ENCODE measurements at regions not wholly inside any gene's neighbourhood (a gene's known extent, or its start where the extent isn't known, plus 50 kb on each side); places are given as distances from the start of the nearest gene placed in this dataset.

DNA sequence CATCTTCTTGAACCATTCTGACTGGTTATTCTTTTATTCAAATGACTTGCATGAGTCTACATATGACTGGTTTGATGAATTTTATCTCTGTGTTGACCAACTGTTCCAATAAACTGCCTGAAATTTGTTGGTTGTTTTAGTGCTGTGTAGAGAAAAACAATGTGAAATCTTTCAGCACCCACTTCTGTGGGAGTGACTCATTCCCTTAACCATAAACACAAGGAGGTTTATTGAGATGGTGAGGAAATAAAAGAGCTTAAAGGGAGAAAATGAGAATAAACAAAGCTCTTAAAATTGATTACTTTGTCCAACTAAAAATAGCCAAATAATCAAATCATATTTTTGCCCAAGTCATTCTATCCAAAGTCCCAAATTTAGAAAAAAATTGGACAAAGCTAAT, 341.1 kb downstream of the TGFB2 start:
- POLR2A ChIA-PET = no interaction called here
- no peak overlapping the region for H3K9ac ChIP-seq (ENCODE audit: low read length)
- no peaks in the 10 kb centered on the region for H3K9me3 ChIP-seq (ENCODE audit: control insufficient read depth in 1 of 2, insufficient read depth in 1 of 2, low read depth in 1 of 2, low read length in 2 of 2)
- no peak overlapping the region for H2AFZ ChIP-seq (ENCODE audit: low read depth, low read length, poor library complexity, severe bottlenecking)
- CTCF ChIA-PET = no interaction called here
- no peak overlapping the region for H3K4me2 ChIP-seq (ENCODE audit: low read length)
- TF ChIP-seq REST (IDR thresholded peaks at IDR 0.05; ENCODE audit: low read depth) = no peak
- TF ChIP-seq FOSL1 (IDR thresholded peaks at IDR 0.05; ENCODE audit: low read depth) = no peak
- TF ChIP-seq EZH2phosphoT487 (IDR thresholded peaks at IDR 0.05; ENCODE audit: borderline replicate concordance) = no peak
- no peak for TF ChIP-seq CEBPB (IDR thresholded peaks at IDR 0.05; ENCODE audit: low read depth)
- no peak for TF ChIP-seq ELF1 (IDR thresholded peaks at IDR 0.05; ENCODE audit: borderline replicate concordance, low read depth)
- TF ChIP-seq CBX3 (IDR thresholded peaks at IDR 0.05; ENCODE audit: low read depth) = no peak
- no peak for TF ChIP-seq EZH2 (IDR thresholded peaks at IDR 0.05)
- no peak for TF ChIP-seq SIN3A (IDR thresholded peaks at IDR 0.05; ENCODE audit: low read depth)
- TF ChIP-seq POLR2A (IDR thresholded peaks at IDR 0.05; ENCODE audit: borderline replicate concordance, extremely low read depth, insufficient read depth, insufficient read length) = no peak
- no peak for TF ChIP-seq TCF7L2 (IDR thresholded peaks at IDR 0.05; ENCODE audit: borderline replicate concordance, extremely low read depth, insufficient read depth, insufficient read length)
- H3K27ac ChIP-seq (ENCODE audit: low read depth, low read length) = no peak overlapping the region
- RAD21 ChIA-PET (ENCODE audit: low non-redundant PET in 1 of 2, low total read pairs in 2 of 2, uncharacterized antibody in 2 of 2, unreplicated experiment in 2 of 2) = no interaction called here
- BruUV-seq (replicated peaks) = no TSS peak
- H3K4me1 ChIP-seq (ENCODE audit: control insufficient read depth in 1 of 2, insufficient read depth in 2 of 2, low read length in 2 of 2) = no peaks in the 10 kb centered on the region
- DNase-seq (ENCODE audit: low read depth, low spot score) = no peak
- H3K4me3 ChIP-seq (replicated peaks in 1 of 2; ENCODE audit: low read depth in 1 of 2, low read length in 2 of 2) = no peak overlapping the region
- intact Hi-C loops (cut with micrococcal nuclease) = no loop called here
- H4K20me1 ChIP-seq (ENCODE audit: insufficient read depth) = no peaks in the 10 kb centered on the region
- no peaks in the 10 kb centered on the region for H3K36me3 ChIP-seq (ENCODE audit: control insufficient read depth in 1 of 2, insufficient read depth in 2 of 2, low read length in 2 of 2)
- no peaks in the 10 kb centered on the region for H3K79me2 ChIP-seq (ENCODE audit: insufficient read depth, low read length)
- H3K27me3 ChIP-seq (ENCODE audit: insufficient read depth, low read length) = no peaks in the 10 kb centered on the region
- ATAC-seq = no peak
- no peaks in the 10 kb centered on the region for H3K9me2 ChIP-seq (ENCODE audit: insufficient read depth)
